Fibroblast of skin of left biceps (primary cell): ENCODE measurements at regions not wholly inside any gene's neighbourhood (a gene's known extent, or its start where the extent isn't known, plus 50 kb on each side); places are given as distances from the start of the nearest gene placed in this dataset.

Experiments used
- DNase-seq, 2 experiments: peaks; one replicate each; pipeline ENCODE4 v3.0.0-alpha.2; 2013; ENCODE audit warnings: low read depth in 2 of 2

DNA sequence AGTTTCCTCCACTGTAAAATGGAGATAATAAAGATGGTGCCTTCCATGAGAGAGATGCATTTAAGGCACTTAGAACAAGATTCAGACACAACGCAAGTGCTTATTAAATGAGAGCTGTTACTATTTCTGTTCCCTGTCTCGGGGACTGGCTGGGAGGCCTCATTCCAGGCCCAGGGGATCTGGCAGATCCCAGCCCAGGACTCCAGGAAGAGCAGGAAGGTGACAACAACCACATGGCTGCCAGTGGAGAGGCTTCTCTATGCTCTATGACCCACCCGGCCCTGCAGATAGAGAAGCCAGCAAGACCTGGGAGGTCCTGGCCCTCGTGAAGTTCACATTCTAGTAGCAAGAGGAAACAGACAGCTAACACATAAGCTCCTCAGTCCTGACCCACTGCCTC lies 175.5 kb downstream of the ACTL8 start:
- DNase-seq = no peak

DNA sequence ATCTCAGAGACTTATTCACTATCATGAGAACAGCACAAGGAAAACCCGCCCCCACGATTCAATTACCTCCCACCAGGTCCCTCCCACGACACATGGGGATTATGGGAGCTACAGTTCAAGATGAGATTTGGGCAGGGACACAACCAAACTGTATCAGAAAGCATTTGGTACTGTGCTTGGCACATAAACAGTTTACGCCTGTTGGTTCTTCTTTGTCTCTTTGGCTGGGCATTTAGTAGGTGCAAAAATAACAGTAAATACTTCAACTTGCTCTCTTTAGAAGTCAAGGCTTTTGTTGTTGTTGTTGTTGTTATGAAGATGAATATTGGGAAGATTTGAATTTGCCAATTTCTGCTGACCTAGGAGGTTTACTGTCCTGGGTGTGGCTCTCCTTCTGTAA lies 175.4 kb upstream of the IGSF21 start:
- no peak for DNase-seq

DNA sequence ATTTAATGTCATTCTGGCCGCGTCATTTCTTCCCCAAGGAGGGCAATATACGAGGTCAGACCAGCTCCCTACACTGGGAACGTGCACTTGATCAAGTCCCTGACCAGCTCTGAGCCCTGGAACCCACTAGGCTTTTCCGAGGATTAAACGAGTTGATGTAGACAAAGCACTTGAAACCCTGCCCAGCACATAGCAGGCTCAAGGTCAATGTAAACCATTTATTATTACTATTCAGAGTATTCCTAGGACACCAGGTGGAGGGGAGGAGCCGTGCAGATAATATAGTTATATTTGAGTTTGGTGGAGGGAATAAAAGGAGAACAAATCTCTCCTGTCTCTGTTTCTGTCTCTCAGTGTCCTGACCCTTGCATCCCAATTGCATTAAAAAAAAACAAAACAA lies 174.1 kb upstream of the IGSF21 start:
- DNase-seq = no peak

DNA sequence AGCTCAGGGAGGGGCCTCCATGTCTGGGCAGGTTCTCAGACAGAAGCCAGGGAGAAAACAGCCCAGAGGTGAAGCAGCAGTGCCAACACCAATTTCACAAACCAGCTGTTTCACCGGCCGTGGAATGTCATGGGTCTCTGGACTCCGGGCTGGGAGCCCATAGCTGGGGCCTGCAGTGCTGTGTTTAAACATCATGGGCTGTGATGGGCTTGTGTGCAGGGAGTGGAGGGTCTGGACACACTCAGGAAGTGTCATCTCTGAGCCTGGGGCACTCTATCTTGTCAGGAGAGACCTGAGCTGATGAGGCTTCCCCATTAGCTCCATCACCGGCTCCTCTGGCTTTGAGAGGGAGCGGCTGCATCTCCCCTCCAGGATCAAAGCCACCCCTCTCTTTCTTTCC lies 173.6 kb upstream of the IGSF21 start:
- no peak for DNase-seq

DNA sequence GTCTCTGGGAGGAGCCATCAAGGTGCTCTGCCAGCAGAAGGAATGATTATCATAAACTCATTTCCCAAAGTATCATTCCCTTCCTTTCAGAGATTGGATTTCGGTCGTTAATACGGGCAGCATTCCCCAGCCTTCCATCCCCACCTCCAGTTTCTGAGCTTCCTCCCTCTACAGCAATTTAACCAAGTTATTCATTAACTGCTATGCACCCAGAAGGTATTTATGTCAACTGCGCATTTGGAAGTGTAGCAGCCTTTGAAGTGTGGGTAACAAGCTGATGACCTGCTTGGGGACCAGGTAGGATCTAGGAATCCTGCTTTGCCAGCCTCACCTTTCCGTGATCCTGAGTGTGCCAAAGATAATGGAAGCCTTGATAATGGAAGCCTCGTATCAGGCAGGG lies 172.4 kb upstream of the IGSF21 start:
- DNase-seq = no peak

DNA sequence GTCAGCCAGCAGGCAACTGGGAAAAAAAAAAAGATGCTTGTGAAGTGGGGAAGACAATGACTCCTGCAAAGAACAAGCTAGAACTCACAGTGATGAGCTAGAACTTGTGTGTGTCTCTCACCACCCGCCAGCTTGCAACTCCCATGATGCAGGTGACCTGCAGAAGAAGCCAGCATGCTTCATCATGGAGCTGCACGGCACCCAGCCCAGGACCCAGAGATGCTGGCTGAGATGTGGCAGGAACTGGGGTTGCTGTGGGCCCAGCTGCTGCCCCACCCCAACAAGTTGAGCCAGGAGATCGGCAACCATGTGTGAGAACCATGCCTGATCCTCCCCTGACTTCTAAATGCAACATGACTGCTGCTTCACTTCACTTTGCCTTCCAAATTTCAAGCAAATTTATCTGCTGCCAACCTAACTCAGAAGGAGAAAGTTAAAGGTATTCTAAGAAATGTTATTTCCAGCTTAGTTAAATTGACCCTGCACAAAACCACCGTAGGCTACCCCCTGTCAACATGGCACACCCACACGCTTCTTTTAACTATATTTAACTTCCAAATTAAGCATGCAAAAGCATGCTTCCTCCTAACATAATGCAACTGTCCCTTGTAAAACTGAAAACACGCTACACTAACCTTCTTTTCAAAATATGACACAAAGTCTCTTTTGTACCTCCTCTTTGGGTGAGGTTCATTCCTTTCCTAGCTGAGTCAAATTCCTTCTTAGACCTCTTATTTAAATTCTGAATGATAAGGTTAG lies 166.0 kb upstream of the IGSF21 start:
- DNase-seq = no peak

DNA sequence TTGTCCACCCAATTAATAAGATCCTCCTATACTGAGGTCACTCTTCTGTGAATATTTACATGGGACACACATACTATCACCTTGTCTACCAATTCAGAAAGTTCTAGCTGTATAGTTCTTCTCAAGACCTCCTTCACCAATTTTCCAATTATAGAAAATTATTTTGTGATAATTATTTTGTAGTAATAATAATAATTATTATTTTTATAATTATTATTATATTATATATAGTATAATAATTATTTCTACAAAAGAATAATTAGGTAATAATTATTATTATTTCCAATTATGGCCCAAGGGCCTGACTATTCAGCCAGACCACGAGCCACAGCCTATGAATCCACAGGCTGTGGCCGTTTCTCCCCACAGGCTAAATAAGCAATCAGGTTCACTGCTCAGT lies 164.1 kb upstream of the IGSF21 start:
- DNase-seq = no peak

DNA sequence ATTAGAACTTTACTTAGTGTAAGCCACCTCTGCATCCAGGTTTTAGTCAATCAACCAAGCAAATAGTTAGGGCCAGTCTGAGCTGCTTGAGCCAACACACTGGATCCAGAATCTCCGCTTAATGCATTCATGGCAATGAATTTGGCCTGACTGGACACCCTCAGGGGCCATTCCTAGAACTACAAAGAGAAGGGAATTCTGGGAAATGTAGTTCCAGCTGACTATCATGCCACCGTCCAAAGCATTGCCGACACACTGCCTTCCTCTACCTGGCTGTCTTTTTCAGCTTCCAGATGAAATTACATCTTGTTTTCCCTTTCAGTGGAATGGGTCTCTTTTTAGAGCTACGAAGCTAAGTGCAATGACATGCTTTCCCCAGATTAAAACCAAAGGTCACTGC lies 163.0 kb upstream of the IGSF21 start:
- no peak for DNase-seq

DNA sequence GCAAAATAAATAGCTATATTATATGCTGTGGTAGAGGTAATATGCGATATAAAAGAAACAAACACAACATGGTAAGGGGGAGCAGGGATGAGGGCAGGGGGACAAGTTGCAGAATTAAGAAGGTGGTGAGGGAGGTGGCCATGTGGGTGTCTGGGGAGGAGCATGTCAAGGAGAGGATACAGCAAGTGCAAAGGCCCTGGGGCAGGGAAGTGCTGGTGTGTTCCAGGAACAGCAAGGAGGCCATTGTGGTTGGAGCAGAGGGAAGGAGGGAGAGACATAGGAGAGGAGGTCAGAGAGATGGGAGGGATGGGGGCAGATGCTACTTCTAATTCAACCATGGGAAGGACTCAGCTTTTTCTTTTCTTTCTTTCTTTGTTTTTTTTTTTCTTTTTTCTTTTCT lies 161.2 kb upstream of the IGSF21 start:
- no peak for DNase-seq

DNA sequence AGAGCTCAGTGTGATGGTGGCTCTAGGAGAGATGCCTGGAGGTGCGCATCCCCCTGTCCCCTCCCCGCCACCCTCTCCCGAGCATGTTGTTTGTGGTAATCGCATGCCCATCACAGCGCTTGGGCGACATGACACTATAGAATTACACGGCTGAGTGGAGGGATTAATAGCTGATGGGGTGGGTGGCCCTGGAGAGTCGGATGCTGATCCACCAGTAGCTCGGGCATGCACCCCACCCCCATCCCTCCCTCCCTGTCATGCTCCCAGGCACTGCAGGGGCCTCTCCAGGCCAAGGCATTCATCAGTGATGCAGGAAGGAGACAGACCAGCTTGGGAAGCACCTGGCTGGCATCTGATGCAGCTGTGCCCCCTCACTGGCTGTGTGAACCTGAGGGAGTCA lies 159.0 kb upstream of the IGSF21 start:
- no peak for DNase-seq

DNA sequence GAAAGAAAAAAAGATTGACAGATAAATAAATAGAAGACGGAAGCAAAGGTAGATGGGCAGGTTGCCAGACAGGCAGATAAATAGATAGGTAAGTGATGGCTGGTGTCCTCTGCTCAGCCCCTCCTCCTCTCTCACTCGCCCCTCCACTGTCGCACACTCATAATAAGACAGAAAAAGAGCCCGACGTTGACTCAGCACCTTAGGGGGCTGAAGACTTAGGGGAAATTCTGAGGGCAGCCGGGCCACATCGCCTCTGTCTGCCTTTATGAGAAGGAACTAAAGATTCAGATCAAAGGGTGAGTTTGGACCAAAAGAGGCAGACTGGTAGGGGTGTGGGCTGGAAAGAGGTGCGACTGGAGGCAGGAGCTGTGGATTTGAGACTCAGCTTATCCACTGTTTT lies 158.1 kb upstream of the IGSF21 start:
- DNase-seq = no peak

DNA sequence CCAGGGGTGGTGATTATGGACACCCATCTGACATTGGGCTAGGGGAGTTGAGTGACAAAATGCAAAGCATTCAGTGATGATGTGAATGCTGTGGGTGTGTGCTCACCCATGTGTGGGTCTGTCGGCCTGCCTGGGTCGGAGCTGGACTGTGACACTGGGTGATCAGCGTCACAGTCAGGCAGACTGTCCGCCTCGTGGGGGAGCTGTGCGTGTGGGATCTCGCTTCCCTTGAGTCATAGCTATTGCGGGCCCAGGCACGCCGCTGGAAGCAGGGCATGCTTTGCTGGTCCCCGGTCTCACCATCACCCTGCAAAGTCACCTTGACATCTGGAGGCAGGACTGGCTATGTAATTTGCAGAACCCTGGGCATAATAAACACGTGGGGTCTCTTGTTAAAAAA lies 156.9 kb upstream of the IGSF21 start:
- no peak for DNase-seq

DNA sequence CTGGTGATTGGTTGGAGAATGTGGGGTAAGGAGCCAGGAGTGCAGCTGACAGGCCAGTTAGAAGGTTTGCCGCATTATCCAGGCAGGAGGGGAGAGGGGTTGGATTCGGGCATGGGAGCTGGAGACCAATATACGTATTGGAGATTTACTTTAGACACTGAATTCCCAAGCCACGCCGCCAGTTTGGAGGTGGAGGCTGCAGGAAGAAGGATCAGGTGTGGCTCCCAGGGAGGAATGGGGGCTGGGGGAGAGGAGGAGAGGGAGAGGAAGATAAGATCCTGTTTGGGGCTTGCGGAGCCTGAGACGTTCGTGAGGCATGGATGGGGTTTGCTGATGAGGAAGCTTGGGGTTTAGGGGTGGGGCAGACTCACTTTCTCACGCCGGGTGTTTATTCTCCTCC lies 155.1 kb upstream of the IGSF21 start:
- no peak for DNase-seq

DNA sequence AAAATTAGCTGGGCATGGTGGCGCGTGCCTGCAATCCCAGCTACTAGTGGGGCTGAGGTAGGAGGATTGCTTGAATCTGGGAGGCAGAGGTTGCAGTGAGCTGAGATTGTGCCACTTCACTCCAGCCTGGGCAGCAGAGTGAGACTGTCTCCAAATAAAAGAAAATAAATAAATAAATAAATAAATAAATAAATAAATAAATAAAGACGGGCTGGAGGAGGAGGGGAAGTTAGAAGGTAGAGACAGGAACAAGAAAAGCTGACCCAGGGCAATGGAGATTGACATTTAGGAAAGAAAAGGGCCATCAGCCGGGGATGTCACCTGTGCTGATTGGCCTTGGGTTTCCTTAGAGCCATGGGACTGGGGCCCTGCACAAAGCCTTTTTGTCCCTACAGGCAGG lies 153.7 kb upstream of the IGSF21 start:
- DNase-seq = no peak

DNA sequence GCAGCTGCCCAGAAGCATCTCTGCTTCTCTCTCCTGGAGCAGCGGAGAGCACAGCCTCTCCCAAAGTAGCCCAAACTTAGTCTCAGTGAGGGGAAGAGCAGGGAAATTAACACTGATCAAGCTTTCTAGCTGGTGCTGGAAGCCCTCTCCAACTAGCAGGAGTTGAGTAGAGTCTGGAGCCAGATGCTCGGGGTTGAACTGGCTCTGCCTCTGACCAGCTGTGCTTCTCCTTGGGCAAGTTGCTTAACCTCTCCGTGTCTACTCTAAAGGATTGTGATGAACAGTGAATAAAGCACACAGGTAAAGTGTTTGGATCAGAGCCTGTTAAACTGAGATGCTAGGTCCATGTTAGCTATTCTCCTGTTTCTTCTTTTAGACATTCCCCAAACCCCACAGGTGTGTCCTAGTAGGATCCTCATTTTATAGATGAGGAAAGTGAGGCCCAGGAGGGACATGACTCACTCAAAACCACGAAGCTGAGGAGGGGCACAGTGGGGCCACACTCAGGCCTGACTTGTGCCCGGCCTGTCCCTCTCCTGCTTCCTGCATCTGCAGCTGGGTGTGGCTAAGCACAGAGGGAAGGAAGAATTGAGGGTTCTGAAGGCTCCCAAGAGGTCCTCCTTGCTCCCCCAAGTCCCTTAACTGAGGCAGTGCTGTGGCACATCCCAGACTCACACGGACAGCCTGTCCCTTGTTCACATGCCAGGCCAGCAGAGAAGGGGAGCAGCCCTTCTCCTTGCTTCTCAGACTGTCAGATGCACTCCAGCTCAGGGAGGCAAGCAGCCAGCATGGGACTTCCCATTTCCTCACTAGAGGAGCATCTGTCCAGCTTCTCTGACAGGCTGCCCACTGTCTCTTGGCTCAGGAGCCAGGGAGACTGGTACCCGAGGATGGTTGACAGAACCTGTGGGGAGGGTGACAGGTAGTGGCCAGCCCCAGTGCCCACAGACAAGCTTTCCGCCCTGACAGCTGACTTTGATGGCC lies 152.0 kb upstream of the IGSF21 start:
- no peak for DNase-seq

DNA sequence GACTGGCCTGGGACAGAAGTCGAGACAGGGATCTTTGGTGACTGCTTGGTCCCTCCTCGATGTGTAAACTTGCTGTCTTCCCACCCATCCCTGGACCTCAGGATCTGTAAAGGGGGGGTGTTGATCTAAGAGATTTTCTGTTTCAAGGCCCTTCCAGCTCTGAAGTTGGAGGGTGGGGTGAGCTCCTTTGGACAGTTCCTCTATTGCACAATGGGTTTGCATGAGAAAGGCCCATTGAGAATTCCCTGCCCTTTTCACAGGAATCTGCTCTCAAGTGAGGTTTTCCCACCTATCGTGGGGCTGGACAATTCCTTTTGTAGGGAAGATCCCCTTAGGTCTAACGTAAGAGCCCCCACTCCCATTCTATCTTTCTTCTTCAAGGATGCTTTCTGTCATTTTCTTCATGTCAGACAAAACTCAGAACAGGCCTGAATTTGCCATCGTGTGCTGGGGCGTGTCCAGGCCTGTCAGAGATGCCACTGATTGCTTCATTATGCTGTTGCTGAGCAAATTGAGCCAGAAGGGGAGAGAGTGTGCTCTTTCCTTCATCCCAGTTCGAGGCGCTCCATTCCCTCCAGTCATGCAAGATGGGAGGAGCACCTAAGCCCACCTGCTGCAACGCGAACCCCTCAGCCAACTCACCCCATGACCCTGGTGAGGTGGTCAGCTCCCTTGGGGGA lies 149.9 kb upstream of the IGSF21 start:
- no peak for DNase-seq

DNA sequence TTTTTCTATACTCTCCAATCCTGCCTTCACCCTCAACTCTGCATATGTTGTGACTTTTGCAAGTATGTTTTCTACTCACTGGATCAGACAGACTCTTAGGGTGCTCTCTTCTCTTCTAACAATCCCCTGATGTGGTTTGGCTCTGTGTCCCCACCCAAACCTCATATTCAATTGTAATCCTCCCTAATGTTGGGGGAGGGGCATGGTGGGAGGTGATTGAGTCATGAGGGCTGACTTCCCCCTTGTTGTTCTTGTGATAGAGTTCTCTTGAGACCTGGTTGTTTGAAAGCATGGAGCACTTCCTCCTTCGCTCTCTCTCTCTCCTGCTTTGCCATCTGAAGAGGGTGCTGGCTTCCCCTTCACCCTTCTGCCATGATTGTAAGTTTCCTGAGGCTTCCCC lies 148.9 kb upstream of the IGSF21 start:
- no peak for DNase-seq

DNA sequence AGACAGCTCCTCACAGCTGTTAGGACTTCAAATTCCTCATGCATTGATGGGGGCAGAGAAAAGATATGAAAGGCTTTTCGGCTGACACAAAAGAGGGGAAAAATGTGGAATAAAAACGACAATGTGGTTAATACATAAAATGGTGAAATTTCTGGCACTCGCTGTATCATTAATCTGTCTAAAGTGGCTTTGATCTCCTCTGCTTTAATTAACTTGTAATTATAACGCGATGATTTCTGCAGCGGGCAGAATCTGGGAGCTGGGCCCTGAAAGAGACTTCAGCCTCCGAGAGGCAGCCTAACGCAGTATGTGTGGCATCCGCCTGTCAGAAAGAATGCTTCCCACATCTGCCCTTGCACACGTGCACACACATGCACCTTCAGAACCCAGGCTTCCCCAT lies 144.1 kb upstream of the IGSF21 start:
- DNase-seq = no peak

DNA sequence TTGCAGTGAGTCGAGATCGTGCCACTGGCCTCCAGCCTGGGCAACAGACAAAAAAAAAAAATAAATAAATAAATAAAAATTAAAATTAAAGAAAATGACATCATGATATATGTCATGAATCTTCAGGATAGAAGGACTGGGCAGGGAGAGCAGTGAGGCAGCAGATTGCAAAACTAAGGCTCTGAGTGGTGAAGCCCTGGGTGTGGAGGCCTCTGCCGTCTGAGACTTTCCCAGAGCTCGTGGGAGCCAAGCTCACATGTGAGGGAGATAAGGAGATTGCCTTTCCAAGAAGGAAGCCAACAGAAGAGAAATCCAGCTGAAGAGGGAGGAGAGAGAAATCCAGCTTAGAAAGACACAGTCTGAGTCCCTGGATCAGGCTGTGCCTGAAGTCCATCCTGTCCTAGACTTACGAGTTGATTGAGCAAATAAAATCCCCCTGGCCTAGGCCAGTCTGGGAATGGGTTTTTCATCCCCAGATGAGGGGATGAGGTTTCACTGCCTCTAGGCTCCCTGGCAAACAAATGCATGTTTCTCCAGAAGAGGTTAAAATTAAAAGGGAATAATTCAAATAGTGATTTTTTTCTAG lies 142.0 kb upstream of the IGSF21 start:
- DNase-seq = no peak

DNA sequence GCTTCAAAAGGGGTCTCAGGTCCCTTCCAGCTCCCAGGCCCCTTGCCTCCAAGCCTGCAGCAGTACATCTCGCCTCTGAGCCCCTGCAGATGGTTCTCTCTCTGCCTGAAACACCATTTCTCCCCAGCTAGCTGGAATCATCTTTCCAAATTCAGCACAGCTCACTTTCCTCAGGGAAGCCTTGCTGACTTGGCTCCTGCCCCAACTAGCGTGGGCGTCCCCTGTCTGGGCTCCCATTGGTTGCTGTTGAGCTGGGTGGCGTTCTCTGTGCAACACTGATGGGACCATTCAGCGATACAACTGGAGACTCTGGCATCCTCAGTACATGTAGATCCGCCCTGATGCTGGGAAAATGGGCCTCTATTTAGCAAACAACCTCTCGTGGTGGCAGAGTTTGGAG lies 141.3 kb upstream of the IGSF21 start:
- DNase-seq = no peak

DNA sequence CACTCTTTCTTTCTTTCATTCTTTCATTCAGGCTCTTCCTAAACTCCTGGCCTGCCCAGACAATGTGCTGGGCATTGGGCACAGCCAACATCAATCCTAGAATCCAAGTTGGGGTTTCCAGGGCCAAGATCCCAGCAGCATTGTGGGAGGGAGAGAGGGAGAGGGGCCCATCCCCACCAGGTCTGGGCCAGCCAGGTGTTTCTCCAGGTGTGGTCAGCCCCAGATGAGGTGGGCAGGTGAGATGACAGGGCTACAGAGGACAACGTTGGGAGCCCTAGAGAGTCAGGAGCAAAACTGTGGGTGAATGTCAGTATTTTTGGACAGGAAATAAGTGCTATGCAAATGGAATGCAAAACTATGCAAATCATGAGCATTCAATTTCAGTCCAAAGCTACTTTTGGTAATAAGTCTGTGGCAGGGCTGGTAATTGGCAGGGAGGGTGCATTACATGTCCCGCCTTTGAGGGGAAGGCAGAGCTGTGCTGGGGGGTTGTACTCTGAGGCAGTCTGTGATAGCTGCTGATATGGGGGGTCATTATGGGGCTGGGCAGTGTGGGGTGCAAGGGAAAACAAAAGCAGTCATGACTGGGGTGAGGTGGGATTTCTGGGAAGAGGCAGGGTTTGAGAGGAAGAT lies 139.9 kb upstream of the IGSF21 start:
- no peak for DNase-seq

DNA sequence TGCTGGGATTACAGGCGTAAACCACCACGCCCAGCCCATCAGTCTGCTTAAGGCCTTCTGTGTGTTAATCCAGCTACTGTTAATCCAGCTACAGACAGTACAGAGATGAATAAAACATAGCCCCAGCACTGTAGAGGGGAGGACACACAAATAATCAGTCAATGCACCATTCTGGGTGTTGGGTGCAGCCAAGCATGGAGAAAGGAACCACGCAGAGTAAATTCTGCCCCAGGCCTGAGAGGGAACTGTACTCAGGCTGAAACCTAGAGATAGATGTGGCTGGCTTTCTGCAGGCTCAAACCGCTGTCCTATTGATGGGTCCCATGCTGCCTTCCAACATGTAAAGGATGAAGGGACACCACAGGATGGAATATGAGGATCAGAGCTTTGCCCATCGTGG lies 136.8 kb upstream of the IGSF21 start:
- no peak for DNase-seq
